SU-DHL-6 (cell line): ENCODE measurements at regions not wholly inside any gene's neighbourhood (a gene's known extent, or its start where the extent isn't known, plus 50 kb on each side); places are given as distances from the start of the nearest gene placed in this dataset.

Experiments
- H2AFZ ChIP-seq: fragments of 200-600 bp; sonication (generic); 2 replicates; pipeline ENCODE4 v1.6.1; 2014; ENCODE audit warnings: low read depth, mild to moderate bottlenecking, moderate library complexity, mixed read lengths, antibody characterized with exemption, low read length; ENCODE audit not compliant: severe bottlenecking
- H3F3A ChIP-seq: fragments of 200-600 bp; shearing (Covaris generic); 2 replicates; pipeline ENCODE4 v1.6.0; 2016; ENCODE audit warnings: antibody characterized with exemption, mild to moderate bottlenecking; ENCODE audit not compliant: insufficient read depth
- H3K27ac ChIP-seq: fragments of 200-600 bp; sonication (generic); 2 replicates; pipeline ENCODE4 v1.5.1; 2016; ENCODE audit warnings: low read depth, mild to moderate bottlenecking, low read length, moderate library complexity, mixed read lengths
- H3K27me3 ChIP-seq: fragments of 200-600 bp; sonication (generic), shearing (Covaris generic); 2 replicates; pipeline ENCODE4 v1.6.0; 2014; ENCODE audit warnings: mild to moderate bottlenecking, low read length
- H3K36me3 ChIP-seq: fragments of 200-600 bp; sonication (generic); 2 replicates; pipeline ENCODE4 v1.6.1; 2014; ENCODE audit warnings: mild to moderate bottlenecking, low read length, mixed read lengths
- H3K4me2 ChIP-seq: fragments of 300-600, 200-600 bp; shearing (Covaris generic), sonication (generic); 2 replicates; pipeline ENCODE4 v1.6.0; 2014; ENCODE audit warnings: low read length, low read depth, mild to moderate bottlenecking; ENCODE audit not compliant: poor library complexity, severe bottlenecking
- H3K4me3 ChIP-seq: fragments of 200-600 bp; sonication (generic); 2 replicates; pipeline ENCODE4 v1.5.1; 2014; ENCODE audit warnings: antibody characterized with exemption, low read length, mild to moderate bottlenecking, mixed read lengths; ENCODE audit not compliant: insufficient read depth, poor library complexity, severe bottlenecking
- H3K79me2 ChIP-seq: fragments of 200-600 bp; sonication (generic); 2 replicates; pipeline ENCODE4 v1.6.1; 2014; ENCODE audit warnings: mild to moderate bottlenecking, low read length, moderate library complexity; ENCODE audit not compliant: insufficient read depth
- H3K9ac ChIP-seq: fragments of 200-600 bp; sonication (generic); 2 replicates; pipeline ENCODE4 v1.7.0; 2014; ENCODE audit warnings: mild to moderate bottlenecking, low read length
- H3K9me2 ChIP-seq: fragments of 200-600 bp; sonication (generic); replicated peaks from 2 replicates; pipeline ENCODE4 v1.6.1; 2014; ENCODE audit warnings: low read length; ENCODE audit not compliant: insufficient read depth
- H3K9me3 ChIP-seq: fragments of 200-600 bp; sonication (generic); 2 replicates; pipeline ENCODE4 v1.6.1; 2014; ENCODE audit warnings: low read length, mixed read lengths; ENCODE audit not compliant: insufficient read depth
- H4K20me1 ChIP-seq: fragments of 200-600 bp; sonication (generic); 2 replicates; pipeline ENCODE4 v1.6.1; 2014; ENCODE audit warnings: low read depth, mild to moderate bottlenecking, antibody characterized with exemption, low read length, moderate library complexity, mixed read lengths
- CTCF ChIP-seq: fragments of 200-600 bp; sonication (generic); IDR thresholded peaks from one replicate; pipeline ENCODE4 v1.5.1; 2017; ENCODE audit warnings: antibody characterized with exemption, mild to moderate bottlenecking, low read length, moderate library complexity; ENCODE audit not compliant: insufficient read depth, poor library complexity, severe bottlenecking
- EZH2phosphoT487 ChIP-seq: fragments of 200-600 bp; sonication (generic), shearing (Covaris generic); conservative IDR thresholded peaks from 2 replicates; pipeline ENCODE4 v1.6.1; 2018; ENCODE audit warnings: mild to moderate bottlenecking, antibody characterized with exemption, low read length, moderate library complexity, mixed read lengths

- H3K9me2 ChIP-seq, result no peaks in the 10 kb centered on the region
- no peaks in the 10 kb centered on the region for H3K36me3 ChIP-seq
- no peak overlapping the region for H3K9ac ChIP-seq
- TF ChIP-seq CTCF (no peak), EZH2phosphoT487 (no peak)
- no peaks in the 10 kb centered on the region for H3K79me2 ChIP-seq
- H3K27me3 ChIP-seq, result no peaks in the 10 kb centered on the region
- H3K9me3 ChIP-seq, result no peaks in the 10 kb centered on the region
- no peak overlapping the region for H3K4me3 ChIP-seq
- H3K27ac ChIP-seq, result no peak overlapping the region
- H3K4me2 ChIP-seq, result no peak overlapping the region
- no peak overlapping the region for H2AFZ ChIP-seq
- no peaks in the 10 kb centered on the region; the same call in 1 of the 2 replicates for H4K20me1 ChIP-seq
- no peaks in the 10 kb centered on the region for H3F3A ChIP-seq
Observed at GRCh38 chr14:100409651-100410050, 86.5 kb downstream of the SLC25A47 start.

GRCh38 chr14:100410056-100410565 lies 87.0 kb downstream of the SLC25A47 start:
- Histone ChIP-seq H3K9me2 (no peaks in the 10 kb centered on the region), H3K4me2 (no peak overlapping the region), H3K4me3 (no peak overlapping the region), H3K27me3 (no peaks in the 10 kb centered on the region), H3K27ac (no peak overlapping the region), H3K9ac (no peak overlapping the region), H3K36me3 (no peaks in the 10 kb centered on the region), H3F3A (no peaks in the 10 kb centered on the region), H3K9me3 (no peaks in the 10 kb centered on the region), H2AFZ (no peak overlapping the region), H4K20me1 (no peaks in the 10 kb centered on the region; the same call in 1 of the 2 replicates), H3K79me2 (no peaks in the 10 kb centered on the region)
- TF ChIP-seq EZH2phosphoT487 (no peak), CTCF (no peak)

GRCh38 chr14:100413699-100414098 lies 90.6 kb downstream of the SLC25A47 start:
- H3K4me3 ChIP-seq, result no peak overlapping the region
- H4K20me1 ChIP-seq, result no peaks in the 10 kb centered on the region
- no peak overlapping the region for H3K27ac ChIP-seq
- H3K36me3 ChIP-seq, result no peaks in the 10 kb centered on the region
- H3K79me2 ChIP-seq, result no peaks in the 10 kb centered on the region
- H3K4me2 ChIP-seq, result no peak overlapping the region
- H2AFZ ChIP-seq, result no peak overlapping the region
- no peaks in the 10 kb centered on the region for H3K27me3 ChIP-seq
- TF ChIP-seq EZH2phosphoT487, result no peak
- TF ChIP-seq CTCF, result no peak
- H3K9ac ChIP-seq, result no peak overlapping the region
- H3K9me3 ChIP-seq, result no peaks in the 10 kb centered on the region
- H3K9me2 ChIP-seq, result no peaks in the 10 kb centered on the region
- no peaks in the 10 kb centered on the region for H3F3A ChIP-seq
